ENCODE measurements at regions not wholly inside any gene's neighbourhood (a gene's known extent, or its start where the extent isn't known, plus 50 kb on each side); places are given as distances from the start of the nearest gene placed in this dataset.

GRCh38 chr5:15300141-15300540, 199.8 kb upstream of the FBXL7 start:
- no peak for TF ChIP-seq GABPA (IDR thresholded peaks at IDR 0.05; ENCODE audit: low read depth)
- no peak for TF ChIP-seq SIN3A (IDR thresholded peaks at IDR 0.05; ENCODE audit: borderline replicate concordance, low read depth, low read length)
- TF ChIP-seq TAF1 (IDR thresholded peaks at IDR 0.05; ENCODE audit: borderline replicate concordance, low read depth, low read length): no peak
- no peak for TF ChIP-seq CTCF (IDR thresholded peaks at IDR 0.05)
- no peak for TF ChIP-seq REST (IDR thresholded peaks at IDR 0.05; ENCODE audit: low read depth, low read length)
- no peak for TF ChIP-seq RFX5 (IDR thresholded peaks at IDR 0.05; ENCODE audit: low read length)

Measured in SK-N-SH (cell line).